HepG2 (cell line): ENCODE measurements at regions not wholly inside any gene's neighbourhood (a gene's known extent, or its start where the extent isn't known, plus 50 kb on each side); places are given as distances from the start of the nearest gene placed in this dataset.

Experiments
- CTCF ChIP-seq: sonication (generic); formaldehyde crosslinking; IDR thresholded peaks from 2 replicates; pipeline ENCODE4 v1.5.0; 2020; ENCODE audit warnings: mild to moderate bottlenecking, missing genetic modification reagents, moderate library complexity
- KAT7 ChIP-seq: IDR thresholded peaks from 2 replicates; pipeline ENCODE4 v1.6.1; 2018; ENCODE audit warnings: borderline replicate concordance, missing compliant biosample characterization
- KDM5A ChIP-seq: fragments of 200-600 bp; sonication (generic); IDR thresholded peaks from 2 replicates; pipeline ENCODE4 v1.7.0; 2018; ENCODE audit warnings: antibody characterized with exemption, mild to moderate bottlenecking, low read length, borderline replicate concordance
- NCOR1 ChIP-seq: fragments of 200-600 bp; sonication (generic); IDR thresholded peaks from 2 replicates; pipeline ENCODE4 v1.7.0; 2017; ENCODE audit warnings: antibody characterized with exemption, low read length, borderline replicate concordance
- POGZ ChIP-seq: sonication (generic); formaldehyde crosslinking; IDR thresholded peaks from 2 replicates; pipeline ENCODE4 v1.4.0; 2020; ENCODE audit warnings: mild to moderate bottlenecking, missing genetic modification reagents
- RBM22 ChIP-seq: fragments of 200-400 bp; formaldehyde crosslinking; optimal IDR thresholded peaks from 2 replicates; pipeline ENCODE3; 2017; ENCODE audit warnings: mild to moderate bottlenecking, low read length, moderate library complexity
- RERE ChIP-seq: IDR thresholded peaks from 2 replicates; pipeline ENCODE4 v1.6.1; 2016; ENCODE audit warnings: low read depth, missing genetic modification reagents, missing compliant biosample characterization
- TCF12 ChIP-seq, 2 experiments: fragments of 450-650 bp in 1 of 2; sonication (generic) in 1 of 2; formaldehyde crosslinking in 1 of 2; IDR thresholded peaks; 2 replicates each; pipeline versions ENCODE4 v1.6.1 to v1.8.0; 2017 to 2022; ENCODE audit warnings: antibody characterized with exemption in 1 of 2, mild to moderate bottlenecking in 1 of 2, missing genetic modification reagents in 1 of 2, moderate library complexity in 1 of 2
- ZBTB49 ChIP-seq: sonication (generic); formaldehyde crosslinking; IDR thresholded peaks from 2 replicates; pipeline ENCODE4 v1.4.0; 2020; ENCODE audit warnings: missing genetic modification reagents, borderline replicate concordance
- ZFP90 ChIP-seq: sonication (generic); formaldehyde crosslinking; IDR thresholded peaks from 2 replicates; pipeline ENCODE4 v1.8.0; 2022; ENCODE audit warnings: missing genetic modification reagents, mild to moderate bottlenecking, inconsistent platforms, borderline replicate concordance
- ZNF691 ChIP-seq: sonication (generic); formaldehyde crosslinking; IDR thresholded peaks from 2 replicates; pipeline ENCODE4 v1.4.0; 2020; ENCODE audit warnings: missing genetic modification reagents, low read depth, mild to moderate bottlenecking, borderline replicate concordance

GRCh38 chr22:27381960-27382742 lies 419.4 kb downstream of the MN1 start:
- TF ChIP-seq KAT7 (CRISPR knock-in tag) (no peak), ZFP90 (CRISPR knock-in tag) (no peak), NCOR1 (no peak), CTCF (CRISPR knock-in tag) (no peak), RERE (no peak), KDM5A (no peak), RBM22 (no peak), ZBTB49 (CRISPR knock-in tag) (no peak), TCF12 (IDR thresholded peaks at IDR 0.05) (no peak), TCF12 (CRISPR knock-in tag; IDR thresholded peaks at IDR 0.05) (no peak), POGZ (CRISPR knock-in tag) (no peak), ZNF691 (no peak)
